ENCODE measurements at regions not wholly inside any gene's neighbourhood (a gene's known extent, or its start where the extent isn't known, plus 50 kb on each side); places are given as distances from the start of the nearest gene placed in this dataset.

- no peaks in the 10 kb centered on the region for H3K27me3 ChIP-seq (ENCODE audit: control insufficient read depth, insufficient read depth, low read length)
- POLR2A ChIA-PET: no interaction called here
- TF ChIP-seq CTCF (IDR thresholded peaks at IDR 0.05; ENCODE audit: insufficient read depth, low read depth, low read length): no peak
- DNase-seq (ENCODE audit: low read depth): no peak
- CTCF ChIA-PET: no interaction called here
- H3K36me3 ChIP-seq (ENCODE audit: control insufficient read depth, insufficient read depth, low read length): no peaks in the 10 kb centered on the region
- H3K4me3 ChIP-seq (ENCODE audit: low read depth, low read length): no peak overlapping the region
These were observed 84.4 kb upstream of the NANOS1 start for GRCh38 chr10:118944959-118945633.

GRCh38 chr10:118948786-118949185 lies 80.7 kb upstream of the NANOS1 start:
- POLR2A ChIA-PET: no interaction called here
- H3K4me3 ChIP-seq (ENCODE audit: low read depth, low read length): no peak overlapping the region
- TF ChIP-seq CTCF (IDR thresholded peaks at IDR 0.05; ENCODE audit: insufficient read depth, low read depth, low read length): no peak
- CTCF ChIA-PET: interaction anchor here (0.9 kb wide), 1 partner anchor 24 kb away, joined by 3 read pairs; no protein-coding TSS in a partner anchor
- no peaks in the 10 kb centered on the region for H3K36me3 ChIP-seq (ENCODE audit: control insufficient read depth, insufficient read depth, low read length)
- DNase-seq (ENCODE audit: low read depth): no peak
- no peaks in the 10 kb centered on the region for H3K27me3 ChIP-seq (ENCODE audit: control insufficient read depth, insufficient read depth, low read length)

- no peak overlapping the region for H3K4me3 ChIP-seq (ENCODE audit: low read depth, low read length)
- ChIA-PET POLR2A (no interaction called here), CTCF (no interaction called here)
- no peak for DNase-seq (ENCODE audit: low read depth)
- H3K36me3 ChIP-seq (ENCODE audit: control insufficient read depth, insufficient read depth, low read length): no peaks in the 10 kb centered on the region
- no peak for TF ChIP-seq CTCF (IDR thresholded peaks at IDR 0.05; ENCODE audit: insufficient read depth, low read depth, low read length)
- H3K27me3 ChIP-seq (ENCODE audit: control insufficient read depth, insufficient read depth, low read length): no peaks in the 10 kb centered on the region
These were observed 79.3 kb upstream of the NANOS1 start for GRCh38 chr10:118950190-118950680.

- ChIA-PET POLR2A (no interaction called here), CTCF (no interaction called here)
- DNase-seq (ENCODE audit: low read depth): no peak
- H3K27me3 ChIP-seq (ENCODE audit: control insufficient read depth, insufficient read depth, low read length): no peaks in the 10 kb centered on the region; the same call in 1 of the 2 replicates
- TF ChIP-seq CTCF (IDR thresholded peaks at IDR 0.05; ENCODE audit: insufficient read depth, low read depth, low read length): no peak
- no peak overlapping the region for H3K4me3 ChIP-seq (ENCODE audit: low read depth, low read length)
- no peaks in the 10 kb centered on the region for H3K36me3 ChIP-seq (ENCODE audit: control insufficient read depth, insufficient read depth, low read length)
These were observed 78.4 kb upstream of the NANOS1 start for GRCh38 chr10:118950997-118951637.

- DNase-seq (ENCODE audit: low read depth): no peak
- ChIA-PET CTCF (no interaction called here), POLR2A (no interaction called here)
- H3K27me3 ChIP-seq (ENCODE audit: control insufficient read depth, insufficient read depth, low read length): no peaks in the 10 kb centered on the region; the same call in 1 of the 2 replicates
- no peaks in the 10 kb centered on the region for H3K36me3 ChIP-seq (ENCODE audit: control insufficient read depth, insufficient read depth, low read length)
- no peak overlapping the region for H3K4me3 ChIP-seq (ENCODE audit: low read depth, low read length)
- no peak for TF ChIP-seq CTCF (IDR thresholded peaks at IDR 0.05; ENCODE audit: insufficient read depth, low read depth, low read length)
These were observed 76.8 kb upstream of the NANOS1 start for GRCh38 chr10:118952493-118953295.

Measured in BJ (cell line).